GM06990 (cell line): ENCODE measurements at regions not wholly inside any gene's neighbourhood (a gene's known extent, or its start where the extent isn't known, plus 50 kb on each side); places are given as distances from the start of the nearest gene placed in this dataset.
"Not testable (repeated sequence)": the region's sequence is repeated elsewhere in the genome, so short reads cannot be mapped to it uniquely, and the experiment has no call there.

Experiments
- DNase-seq: peaks from one replicate; pipeline ENCODE4 v3.0.0-alpha.2; 2011; ENCODE audit not compliant: insufficient read length; ENCODE audit errors: extremely low read depth
- H3K27me3 ChIP-seq: replicated peaks from 2 replicates; pipeline ENCODE4 v1.6.0; 2011; ENCODE audit warnings: low read length; ENCODE audit not compliant: control insufficient read depth, insufficient read depth
- H3K36me3 ChIP-seq: 2 replicates; pipeline ENCODE4 v1.5.1; 2011; ENCODE audit warnings: low read length; ENCODE audit not compliant: control insufficient read depth, insufficient read depth
- H3K4me3 ChIP-seq: replicated peaks from 2 replicates; pipeline ENCODE4 v1.5.1; 2011; ENCODE audit warnings: low read depth, mild to moderate bottlenecking, control low read depth, low read length
- TF ChIP-seq, protein P1 (sequence below): IDR thresholded peaks from 2 replicates; pipeline ENCODE4 v1.5.1; 2011; ENCODE audit warnings: low read length, control low read depth, mild to moderate bottlenecking, inconsistent platforms; ENCODE audit not compliant: insufficient read depth, poor library complexity, severe bottlenecking

DNA sequence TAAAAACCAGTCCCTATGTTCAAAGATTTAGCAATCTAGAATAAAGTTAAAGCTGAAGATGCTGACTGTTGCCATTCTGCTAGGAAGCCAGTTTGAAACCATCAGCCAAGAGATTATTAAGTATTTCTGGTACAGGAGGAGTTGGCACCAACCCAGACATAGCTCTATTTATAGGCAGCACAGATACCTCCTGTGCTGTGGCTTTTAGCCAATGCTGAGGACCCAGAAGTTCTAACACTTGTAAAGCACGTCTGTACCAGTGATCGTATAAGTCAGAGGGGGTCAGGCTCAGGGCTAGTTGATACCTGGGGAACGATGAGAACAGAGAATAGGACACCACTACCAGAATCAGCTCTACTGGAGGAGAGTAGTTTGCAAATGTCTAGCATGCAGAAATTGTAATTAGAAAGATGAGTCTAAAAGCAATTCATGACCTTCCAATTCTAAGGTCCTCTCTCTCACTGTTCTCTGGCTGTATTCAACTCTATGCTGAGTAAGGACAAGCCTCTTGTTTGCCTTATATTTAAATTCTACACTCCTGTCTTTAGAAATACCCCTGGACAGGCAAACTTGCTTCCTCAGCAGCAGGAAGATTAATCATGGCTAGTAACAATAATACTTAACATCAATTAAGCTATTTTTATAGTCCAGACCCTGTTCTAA lies 96.8 kb upstream of the PALMD start:
- Histone ChIP-seq H3K36me3 (no peaks in the 10 kb centered on the region), H3K27me3 (no peaks in the 10 kb centered on the region), H3K4me3 (no peak overlapping the region)
- TF ChIP-seq, protein P1, sequence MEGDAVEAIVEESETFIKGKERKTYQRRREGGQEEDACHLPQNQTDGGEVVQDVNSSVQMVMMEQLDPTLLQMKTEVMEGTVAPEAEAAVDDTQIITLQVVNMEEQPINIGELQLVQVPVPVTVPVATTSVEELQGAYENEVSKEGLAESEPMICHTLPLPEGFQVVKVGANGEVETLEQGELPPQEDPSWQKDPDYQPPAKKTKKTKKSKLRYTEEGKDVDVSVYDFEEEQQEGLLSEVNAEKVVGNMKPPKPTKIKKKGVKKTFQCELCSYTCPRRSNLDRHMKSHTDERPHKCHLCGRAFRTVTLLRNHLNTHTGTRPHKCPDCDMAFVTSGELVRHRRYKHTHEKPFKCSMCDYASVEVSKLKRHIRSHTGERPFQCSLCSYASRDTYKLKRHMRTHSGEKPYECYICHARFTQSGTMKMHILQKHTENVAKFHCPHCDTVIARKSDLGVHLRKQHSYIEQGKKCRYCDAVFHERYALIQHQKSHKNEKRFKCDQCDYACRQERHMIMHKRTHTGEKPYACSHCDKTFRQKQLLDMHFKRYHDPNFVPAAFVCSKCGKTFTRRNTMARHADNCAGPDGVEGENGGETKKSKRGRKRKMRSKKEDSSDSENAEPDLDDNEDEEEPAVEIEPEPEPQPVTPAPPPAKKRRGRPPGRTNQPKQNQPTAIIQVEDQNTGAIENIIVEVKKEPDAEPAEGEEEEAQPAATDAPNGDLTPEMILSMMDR, result no peak
- DNase-seq, result no peak

DNA sequence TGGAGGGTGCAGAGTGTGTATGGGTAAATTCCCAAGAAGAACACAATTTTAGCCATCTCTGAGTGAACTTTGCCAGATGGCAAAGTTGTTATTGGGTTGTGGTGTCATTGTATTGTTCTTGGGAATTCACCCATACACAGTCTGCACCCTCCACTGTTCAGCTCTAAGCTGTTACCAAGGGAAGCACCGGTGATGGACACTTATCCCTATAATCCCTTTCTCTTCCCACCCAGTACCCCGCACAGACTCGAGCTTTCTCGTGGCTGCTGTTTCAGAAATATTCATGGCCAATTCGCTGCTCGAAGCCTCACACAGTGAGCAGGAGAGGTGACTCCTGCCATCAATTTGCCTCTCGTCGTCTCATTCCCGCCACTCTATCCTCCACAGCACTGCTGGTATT lies 95.7 kb upstream of the PALMD start:
- H3K36me3 ChIP-seq, result no peaks in the 10 kb centered on the region
- TF ChIP-seq, protein P1, result no peak
- H3K4me3 ChIP-seq, result no peak overlapping the region
- H3K27me3 ChIP-seq, result no peaks in the 10 kb centered on the region
- DNase-seq, result no peak

DNA sequence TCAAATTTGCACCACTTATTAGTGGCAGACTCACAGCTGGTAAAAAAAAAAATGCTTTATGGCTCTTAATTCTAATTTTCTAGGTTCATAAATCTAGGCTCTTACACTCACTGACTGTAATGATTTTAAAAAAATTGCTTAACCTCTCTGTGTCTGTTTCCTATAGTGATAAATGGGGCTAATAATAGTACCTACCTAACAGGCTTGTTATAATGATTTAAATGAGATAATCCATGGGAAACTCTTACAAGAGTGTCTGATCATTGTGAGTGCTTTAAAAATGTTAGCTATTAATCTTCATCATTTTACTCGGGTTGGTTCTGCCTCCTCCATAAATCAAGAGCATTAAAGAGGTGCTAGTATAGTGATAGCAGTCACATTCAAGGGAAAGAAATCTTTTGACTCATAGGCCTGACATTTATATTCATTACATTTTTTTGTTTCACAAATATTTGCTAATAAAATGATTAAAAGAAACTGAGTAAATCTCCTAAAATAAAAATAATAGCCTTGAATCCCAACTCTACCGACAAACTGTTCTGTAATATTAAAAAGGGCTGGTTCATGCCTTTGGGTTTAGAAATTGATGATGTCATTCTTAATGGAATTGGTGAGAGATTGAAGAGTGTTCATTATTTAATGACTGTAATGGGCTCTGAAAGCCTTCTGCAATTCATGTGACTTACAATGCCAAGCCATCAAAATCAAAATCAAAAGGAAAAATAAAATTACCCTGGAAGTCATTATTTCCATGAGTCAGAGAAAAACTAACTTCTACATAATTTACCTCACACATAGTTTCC lies 93.9 kb upstream of the PALMD start:
- no peaks in the 10 kb centered on the region for H3K36me3 ChIP-seq
- H3K4me3 ChIP-seq, result no peak overlapping the region
- TF ChIP-seq, protein P1, result no peak
- no peak for DNase-seq
- H3K27me3 ChIP-seq, result no peaks in the 10 kb centered on the region

DNA sequence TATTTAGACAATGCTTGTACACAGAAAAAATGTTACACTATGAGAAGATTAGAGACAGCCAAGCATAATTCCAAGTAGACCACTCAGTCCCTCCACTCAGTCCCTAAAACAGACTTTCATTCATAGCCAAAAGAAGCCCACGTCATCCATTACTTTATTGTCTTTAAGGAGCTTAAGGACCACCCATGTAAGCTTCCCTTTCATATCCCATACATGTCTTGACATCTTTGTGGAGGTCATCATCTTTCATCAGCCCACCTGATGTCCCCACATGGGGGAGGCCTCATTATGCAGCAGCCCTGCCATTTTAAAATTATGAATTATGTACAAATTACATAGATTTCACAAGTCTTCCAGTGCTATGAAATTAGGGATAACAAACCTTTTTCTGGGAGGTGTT lies 92.6 kb upstream of the PALMD start:
- no peaks in the 10 kb centered on the region for H3K27me3 ChIP-seq
- TF ChIP-seq, protein P1, result no peak
- DNase-seq, result no peak
- no peaks in the 10 kb centered on the region for H3K36me3 ChIP-seq
- no peak overlapping the region for H3K4me3 ChIP-seq

DNA sequence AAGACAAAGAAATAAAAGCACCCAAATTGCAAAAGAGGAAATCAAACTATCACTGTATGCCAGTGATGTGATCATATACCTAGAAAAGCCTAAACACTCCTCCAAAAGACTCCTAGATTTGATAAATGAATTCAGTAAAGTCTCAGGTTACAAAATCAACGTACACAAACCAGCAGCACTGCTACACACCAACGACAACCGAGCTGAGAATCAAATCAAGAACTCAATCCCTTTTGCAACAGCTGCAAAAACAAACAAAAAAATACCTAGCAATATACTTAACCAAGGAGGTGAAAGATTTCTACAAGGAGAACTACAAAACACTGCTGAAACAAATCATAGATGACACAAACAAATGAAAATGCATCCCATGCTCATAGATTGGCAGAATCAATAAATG lies 92.1 kb upstream of the PALMD start:
- not testable (repeated sequence) for H3K27me3 ChIP-seq, H3K36me3 ChIP-seq, DNase-seq, H3K4me3 ChIP-seq

DNA sequence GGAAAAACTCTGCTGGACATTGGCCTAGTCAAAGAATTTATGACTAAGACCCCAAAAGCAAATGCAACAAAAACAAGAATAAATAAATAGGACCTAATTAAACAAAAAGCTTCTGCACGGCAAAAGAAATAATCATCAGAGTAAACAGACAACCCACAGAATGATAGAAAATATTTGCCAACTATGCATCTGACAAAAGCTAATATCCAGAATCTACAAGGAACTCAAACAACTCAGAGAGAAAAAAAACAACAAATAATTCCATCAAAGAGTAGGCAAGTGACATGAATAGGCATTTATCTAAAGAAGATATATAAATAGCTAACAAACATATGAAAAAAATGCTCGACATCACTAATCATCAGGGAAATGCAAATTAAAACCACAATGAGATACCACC lies 91.2 kb upstream of the PALMD start:
- no peak for DNase-seq
- H3K27me3 ChIP-seq, result no peaks in the 10 kb centered on the region
- H3K36me3 ChIP-seq, result no peaks in the 10 kb centered on the region
- no peak overlapping the region for H3K4me3 ChIP-seq
- TF ChIP-seq, protein P1, result no peak
